Esophagus muscularis mucosa (tissue), 4 donors: ENCODE measurements at regions not wholly inside any gene's neighbourhood (a gene's known extent, or its start where the extent isn't known, plus 50 kb on each side); places are given as distances from the start of the nearest gene placed in this dataset.
"Not testable (repeated sequence)": the region's sequence is repeated elsewhere in the genome, so short reads cannot be mapped to it uniquely, and the experiment has no call there.

ENCODE experiments used
- DNase-seq: peaks from one replicate; pipeline ENCODE4 v3.0.0-alpha.2; 2017; ENCODE audit errors: extremely low spot score
- H3K27ac ChIP-seq, 4 donors: fragments of 200-600 bp; sonication (generic); replicated peaks in 1 of 4; 1 replicate in 3 of 4; 2 replicates in 1 of 4; pipeline ENCODE4 v1.5.1; 2016 to 2019; ENCODE audit warnings: mild to moderate bottlenecking in 1 of 4
- H3K27me3 ChIP-seq, 4 donors: fragments of 200-600 bp; sonication (generic); one replicate each; pipeline versions ENCODE4 v1.5.1 to v1.6.0; 2016 to 2019
- H3K36me3 ChIP-seq, 4 donors: fragments of 200-600 bp; sonication (generic); one replicate each; pipeline ENCODE4 v1.5.1; 2016 to 2019
- H3K4me1 ChIP-seq, 4 donors: fragments of 200-600 bp; sonication (generic); one replicate each; pipeline ENCODE4 v1.5.1; 2016 to 2019
- H3K4me3 ChIP-seq, 4 donors: fragments of 200-600 bp; sonication (generic); 1 replicate in 2 of 4; 2 replicates in 2 of 4; pipeline ENCODE4 v1.5.1; 2016 to 2019; ENCODE audit warnings: mild to moderate bottlenecking in 4 of 4, moderate library complexity in 1 of 4
- H3K9me3 ChIP-seq, 4 donors: fragments of 200-600 bp; sonication (generic); 1 replicate in 3 of 4; 2 replicates in 1 of 4; pipeline ENCODE4 v1.5.1; 2016 to 2019
- EP300 ChIP-seq: sonication (generic); formaldehyde crosslinking; IDR thresholded peaks from one replicate; pipeline ENCODE4 v1.6.1; 2017; ENCODE audit warnings: antibody characterized with exemption
- POLR2A ChIP-seq: fragments of 450-650 bp; IDR thresholded peaks from one replicate; pipeline ENCODE4 v1.6.1; 2017; ENCODE audit warnings: antibody characterized with exemption, moderate library complexity, mild to moderate bottlenecking, low read depth
- POLR2AphosphoS5 ChIP-seq, 2 donors: sonication (generic); formaldehyde crosslinking; IDR thresholded peaks; one replicate each; pipeline ENCODE4 v1.6.1; 2017; ENCODE audit warnings: antibody characterized with exemption in 2 of 2
- WGBS: methylation state at CpG from one replicate; pipeline ENCODE4 v1.1.5; 2018; 5-methylcytosine and 5-hydroxymethylcytosine counted together
- intact Hi-C: fragments of 100-400 bp; cut with DNase I; formaldehyde crosslinking; loops from one replicate; pipeline ENCODE4 v1.15.1; 2023
- TF ChIP-seq, protein P1 (sequence below), 3 experiments: fragments of 200-600 bp in 2 of 3; fragments of 450-650 bp in 1 of 3; sonication (generic) in 2 of 3; IDR thresholded peaks; one replicate each; pipeline ENCODE4 v1.5.1; 2017 to 2019; ENCODE audit warnings: antibody characterized with exemption in 3 of 3, mild to moderate bottlenecking in 2 of 3, moderate library complexity in 1 of 3

DNA sequence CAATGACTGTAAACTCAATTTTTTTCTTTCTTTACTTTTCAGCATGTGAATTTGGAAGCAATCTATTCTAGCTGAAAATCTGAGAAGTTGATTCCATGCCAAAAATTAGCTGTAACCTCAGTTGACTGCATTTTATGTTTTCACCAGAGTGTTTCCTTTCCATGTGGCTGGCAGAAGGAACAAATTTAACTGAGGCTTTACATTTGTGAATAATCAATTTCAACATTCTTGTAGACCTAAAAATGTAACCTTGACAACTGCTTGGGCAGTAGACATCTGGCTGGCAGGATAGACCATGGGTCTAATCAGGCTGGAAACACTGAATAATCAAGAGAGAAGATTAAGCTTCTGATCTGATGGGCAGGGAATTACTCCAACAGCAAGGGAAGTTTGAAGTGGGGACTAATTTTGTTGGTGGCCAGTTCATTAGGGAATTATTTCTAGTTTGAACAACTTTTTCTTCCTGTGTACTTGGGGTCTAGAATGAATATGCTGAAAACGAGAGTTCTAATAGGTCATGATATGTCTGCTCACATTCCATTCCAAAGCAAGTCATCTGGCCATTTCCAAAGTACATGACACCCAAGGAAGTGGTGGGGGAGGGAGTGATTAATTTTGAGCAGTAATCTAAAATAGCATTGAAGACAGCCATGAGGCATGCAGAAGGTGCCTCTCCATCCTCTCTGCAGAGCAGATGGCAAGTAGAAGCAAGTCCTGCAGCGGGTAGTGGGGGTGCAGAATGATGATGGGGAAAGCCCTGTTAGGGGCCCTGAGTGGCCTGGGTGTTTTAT, 68.2 kb downstream of the ATP23 start:
- H3K4me1 ChIP-seq: peaks cover 0 to 12% (median 7%) of the 10 kb centered on the region in 4 donors
- 84% methylated on average over 2 of the region's 2 CpGs for WGBS

DNA sequence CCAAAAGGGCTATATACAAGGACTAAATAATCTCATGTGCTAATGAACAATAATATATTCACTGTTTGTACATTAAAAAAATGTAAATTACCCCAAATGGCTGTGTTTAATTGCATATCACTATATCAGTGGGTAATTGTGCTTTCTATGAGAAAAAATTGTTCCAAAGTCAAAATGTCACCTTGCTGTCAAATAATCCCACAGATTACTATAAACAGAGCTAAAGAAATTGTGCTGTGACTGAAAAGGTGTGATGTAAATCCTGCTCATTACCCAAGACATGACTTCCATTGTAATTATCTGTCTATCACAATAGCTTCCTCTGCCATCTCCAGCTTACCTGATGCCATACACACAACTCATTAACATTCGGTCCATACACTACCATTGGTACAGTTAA, 70.3 kb downstream of the ATP23 start:
- DNase-seq: no peak
- TF ChIP-seq POLR2A: no peak
- TF ChIP-seq, protein P1, sequence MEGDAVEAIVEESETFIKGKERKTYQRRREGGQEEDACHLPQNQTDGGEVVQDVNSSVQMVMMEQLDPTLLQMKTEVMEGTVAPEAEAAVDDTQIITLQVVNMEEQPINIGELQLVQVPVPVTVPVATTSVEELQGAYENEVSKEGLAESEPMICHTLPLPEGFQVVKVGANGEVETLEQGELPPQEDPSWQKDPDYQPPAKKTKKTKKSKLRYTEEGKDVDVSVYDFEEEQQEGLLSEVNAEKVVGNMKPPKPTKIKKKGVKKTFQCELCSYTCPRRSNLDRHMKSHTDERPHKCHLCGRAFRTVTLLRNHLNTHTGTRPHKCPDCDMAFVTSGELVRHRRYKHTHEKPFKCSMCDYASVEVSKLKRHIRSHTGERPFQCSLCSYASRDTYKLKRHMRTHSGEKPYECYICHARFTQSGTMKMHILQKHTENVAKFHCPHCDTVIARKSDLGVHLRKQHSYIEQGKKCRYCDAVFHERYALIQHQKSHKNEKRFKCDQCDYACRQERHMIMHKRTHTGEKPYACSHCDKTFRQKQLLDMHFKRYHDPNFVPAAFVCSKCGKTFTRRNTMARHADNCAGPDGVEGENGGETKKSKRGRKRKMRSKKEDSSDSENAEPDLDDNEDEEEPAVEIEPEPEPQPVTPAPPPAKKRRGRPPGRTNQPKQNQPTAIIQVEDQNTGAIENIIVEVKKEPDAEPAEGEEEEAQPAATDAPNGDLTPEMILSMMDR (IDR thresholded peaks at IDR 0.05): no peak
- no peak for TF ChIP-seq EP300
- no peak for TF ChIP-seq POLR2AphosphoS5 (IDR thresholded peaks at IDR 0.05)
- 83% methylated on average over 1 of the region's 1 CpG for WGBS
- Histone ChIP-seq H3K4me3 (no peak overlapping the region), H3K27me3 (no peaks in the 10 kb centered on the region), H3K9me3 (peaks cover 0 to 5% (median 0%) of the 10 kb centered on the region in 4 donors), H3K36me3 (no peaks in the 10 kb centered on the region), H3K27ac (no peak overlapping the region), H3K4me1 (peaks cover 0 to 12% (median 7%) of the 10 kb centered on the region in 4 donors)
- intact Hi-C loops: no loop called here

More for the DNA sequence above, 68.2 kb downstream of the ATP23 start:
- DNase-seq: no peak
- no peak overlapping the region for H3K27ac ChIP-seq
- intact Hi-C loops: no loop called here
- H3K9me3 ChIP-seq: peaks cover 0 to 5% (median 0%) of the 10 kb centered on the region in 4 donors
- no peak overlapping the region for H3K4me3 ChIP-seq
- H3K36me3 ChIP-seq: no peaks in the 10 kb centered on the region
- TF ChIP-seq POLR2A (no peak), EP300 (no peak), POLR2AphosphoS5 (IDR thresholded peaks at IDR 0.05) (no peak)
- TF ChIP-seq, protein P1 (IDR thresholded peaks at IDR 0.05): no peak
- no peaks in the 10 kb centered on the region for H3K27me3 ChIP-seq

DNA sequence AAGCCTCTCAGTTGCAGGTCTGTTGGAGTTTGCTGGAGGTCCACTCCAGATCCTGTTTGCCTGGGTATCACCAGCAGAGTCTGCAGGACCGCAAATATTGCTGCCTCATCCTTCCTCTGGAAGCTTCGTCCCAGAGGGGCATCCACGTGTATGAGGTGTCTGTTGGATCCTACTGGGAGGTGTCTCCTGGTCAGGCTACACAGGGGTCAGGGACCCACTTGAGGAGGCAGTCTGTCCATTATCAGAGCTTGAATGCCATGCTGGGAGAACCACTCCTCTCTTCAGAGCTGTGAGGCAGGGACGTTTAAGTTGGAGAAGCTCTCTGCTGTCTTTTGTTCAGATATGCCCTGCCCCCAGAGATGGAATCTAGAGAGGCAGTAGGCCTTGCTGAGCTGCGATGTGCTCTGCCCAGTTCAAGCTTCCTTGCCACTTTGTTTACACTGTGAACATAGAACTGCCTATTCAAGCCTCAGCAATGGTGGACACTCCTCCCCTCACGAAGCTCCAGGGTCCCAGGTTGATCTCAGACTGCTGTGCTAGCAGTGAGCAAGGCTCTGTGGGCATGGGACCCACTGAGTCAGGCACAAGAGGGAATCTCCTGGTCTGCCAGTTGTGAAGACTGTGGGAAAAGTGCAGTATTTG, 81.1 kb downstream of the ATP23 start:
- H3K36me3 ChIP-seq, H3K4me3 ChIP-seq, H3K27me3 ChIP-seq, intact Hi-C loops, H3K27ac ChIP-seq, DNase-seq: not testable (repeated sequence)
- Histone ChIP-seq H3K9me3 (peaks cover 0 to 14% (median 8%) of the 10 kb centered on the region in 4 donors), H3K4me1 (peaks cover 0 to 15% (median 13%) of the 10 kb centered on the region in 4 donors)
- WGBS: 100% methylated on average over 3 of the region's 6 CpGs

DNA sequence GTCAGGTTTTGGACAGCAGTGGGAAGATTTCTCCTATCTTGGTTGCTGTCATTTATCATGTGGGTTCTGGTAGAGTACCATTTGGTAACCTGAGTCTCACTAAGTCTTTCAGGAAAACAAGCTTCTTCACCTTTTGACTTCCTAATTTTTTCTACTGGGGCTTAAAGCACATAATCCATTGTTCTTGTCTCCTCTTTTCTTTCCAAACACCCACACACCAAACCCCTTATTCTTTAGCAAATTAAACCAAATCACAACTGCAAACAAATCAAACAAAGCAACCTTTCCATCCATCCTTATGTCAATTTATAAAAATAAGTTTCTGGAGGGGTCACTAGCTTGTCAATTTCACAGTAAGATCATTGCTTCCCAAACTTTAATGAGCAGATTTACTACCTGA, 84.1 kb downstream of the ATP23 start:
- H3K27me3 ChIP-seq: no peaks in the 10 kb centered on the region
- intact Hi-C loops: no loop called here
- TF ChIP-seq EP300 (no peak), POLR2AphosphoS5 (IDR thresholded peaks at IDR 0.05) (no peak), POLR2A (no peak)
- TF ChIP-seq, protein P1 (IDR thresholded peaks at IDR 0.05): no peak
- no peaks in the 10 kb centered on the region for H3K36me3 ChIP-seq
- no peak overlapping the region for H3K27ac ChIP-seq
- H3K4me3 ChIP-seq: no peak overlapping the region
- peaks cover 0 to 23% (median 18%) of the 10 kb centered on the region in 4 donors for H3K4me1 ChIP-seq
- no peaks in the 10 kb centered on the region for H3K9me3 ChIP-seq
- DNase-seq: no peak

DNA sequence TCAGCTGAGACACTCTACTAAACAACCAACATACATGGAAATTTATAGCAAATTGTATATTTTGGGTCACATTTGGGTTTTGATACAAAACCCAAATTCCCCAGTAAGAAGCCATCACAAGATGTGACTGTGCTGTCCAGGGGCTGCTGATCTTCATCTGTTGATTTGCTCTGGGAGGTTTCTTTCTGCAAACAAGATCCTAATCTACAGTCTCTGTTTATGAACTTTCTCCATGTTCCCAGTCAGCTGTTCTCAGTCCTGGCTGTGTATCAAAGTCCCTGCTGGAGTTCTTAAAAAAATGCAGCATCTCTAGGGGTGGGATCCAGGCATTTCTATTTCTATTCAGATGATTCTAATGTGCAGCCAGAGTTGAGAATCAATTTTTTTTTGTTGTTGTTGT, 85.1 kb downstream of the ATP23 start:
- TF ChIP-seq, protein P1 (IDR thresholded peaks at IDR 0.05): no peak
- Histone ChIP-seq H3K4me3 (no peak overlapping the region), H3K27ac (no peak overlapping the region), H3K36me3 (no peaks in the 10 kb centered on the region), H3K27me3 (no peaks in the 10 kb centered on the region), H3K9me3 (no peaks in the 10 kb centered on the region), H3K4me1 (peaks cover 0 to 23% (median 18%) of the 10 kb centered on the region in 4 donors)
- intact Hi-C loops: no loop called here
- DNase-seq: no peak
